CD14-positive monocyte (primary cell): ENCODE measurements at regions not wholly inside any gene's neighbourhood (a gene's known extent, or its start where the extent isn't known, plus 50 kb on each side); places are given as distances from the start of the nearest gene placed in this dataset.

ENCODE experiments used
- DNase-seq, 3 donors: peaks; one replicate each; pipeline ENCODE4 v3.0.0-alpha.2; 2011 to 2022
- H2AFZ ChIP-seq: 2 replicates; pipeline ENCODE4 v1.6.0; 2012; ENCODE audit warnings: mild to moderate bottlenecking, low read depth, low read length, inconsistent platforms; ENCODE audit not compliant: insufficient read depth, poor library complexity, severe bottlenecking
- H3K27ac ChIP-seq, 2 donors: 1 replicate in 1 of 2; 2 replicates in 1 of 2; pipeline ENCODE4 v1.5.1; 2012 to 2013; ENCODE audit warnings: low read length in 2 of 2, control low read depth in 1 of 2, inconsistent platforms in 1 of 2, low read depth in 1 of 2, mild to moderate bottlenecking in 1 of 2
- H3K27me3 ChIP-seq, 2 donors: one replicate each; pipeline versions ENCODE4 v1.6.0 to v1.6.1; 2011 to 2013; ENCODE audit warnings: low read length in 2 of 2; ENCODE audit not compliant: control insufficient read depth in 2 of 2, insufficient read depth in 2 of 2
- H3K36me3 ChIP-seq, 2 donors: replicated peaks in 1 of 2; 1 replicate in 1 of 2; 2 replicates in 1 of 2; pipeline versions ENCODE4 v1.5.1 to v1.6.1; 2012 to 2013; ENCODE audit warnings: low read length in 2 of 2, control low read depth in 1 of 2, inconsistent platforms in 1 of 2, mild to moderate bottlenecking in 1 of 2; ENCODE audit not compliant: insufficient read depth in 2 of 2, control insufficient read depth in 1 of 2
- H3K4me1 ChIP-seq, 2 donors: 1 replicate in 1 of 2; 2 replicates in 1 of 2; pipeline versions ENCODE4 v1.5.1 to v1.6.1; 2012 to 2013; ENCODE audit warnings: low read length in 2 of 2, control low read depth in 1 of 2, inconsistent platforms in 1 of 2, mild to moderate bottlenecking in 1 of 2, moderate library complexity in 1 of 2; ENCODE audit not compliant: insufficient read depth in 2 of 2, control insufficient read depth in 1 of 2
- H3K4me2 ChIP-seq: replicated peaks from 2 replicates; pipeline ENCODE3; 2012; ENCODE audit warnings: low read length, moderate library complexity, mild to moderate bottlenecking; ENCODE audit not compliant: poor library complexity, severe bottlenecking; ENCODE audit errors: extremely low read depth
- H3K4me3 ChIP-seq, 3 experiments: fragments of 200-600 bp in 1 of 3; sonication (generic) in 1 of 3; replicated peaks in 1 of 3; 1 replicate in 2 of 3; 2 replicates in 1 of 3; pipeline ENCODE4 v1.5.1; 2011 to 2013; ENCODE audit warnings: low read length in 3 of 3, mild to moderate bottlenecking in 3 of 3, control low read depth in 2 of 3, low read depth in 2 of 3, inconsistent platforms in 1 of 3, moderate library complexity in 1 of 3
- H3K79me2 ChIP-seq: 2 replicates; pipeline ENCODE4 v1.6.0; 2012; ENCODE audit warnings: mild to moderate bottlenecking, control low read depth, inconsistent platforms, low read length, moderate library complexity; ENCODE audit not compliant: insufficient read depth
- H3K9ac ChIP-seq: 2 replicates; pipeline ENCODE4 v1.6.0; 2017; ENCODE audit warnings: low read length, mild to moderate bottlenecking; ENCODE audit not compliant: insufficient read depth, poor library complexity, severe bottlenecking
- H3K9me3 ChIP-seq, 2 donors: replicated peaks in 1 of 2; 1 replicate in 1 of 2; 2 replicates in 1 of 2; pipeline versions ENCODE4 v1.5.1 to v1.6.1; 2012 to 2013; ENCODE audit warnings: low read length in 2 of 2, control low read depth in 1 of 2; ENCODE audit not compliant: control insufficient read depth in 1 of 2, insufficient read depth in 1 of 2
- H4K20me1 ChIP-seq: 2 replicates; pipeline ENCODE4 v1.6.0; 2012; ENCODE audit warnings: mild to moderate bottlenecking, low read length, control low read depth, moderate library complexity; ENCODE audit not compliant: insufficient read depth
- H3K27ac Mint-ChIP-seq, 7 donors: one replicate each; pipeline ENCODE4 v1.8.0; 2020; ENCODE audit warnings: mild to moderate bottlenecking in 7 of 7, mixed read lengths in 7 of 7, moderate library complexity in 6 of 7, inconsistent platforms in 2 of 7
- H3K27me3 Mint-ChIP-seq, 3 donors: one replicate each; pipeline ENCODE4 v1.8.0; 2021 to 2022; ENCODE audit warnings: low read depth in 3 of 3, mild to moderate bottlenecking in 3 of 3, mixed read lengths in 3 of 3, moderate library complexity in 3 of 3, inconsistent platforms in 1 of 3
- H3K36me3 Mint-ChIP-seq, 2 donors: one replicate each; pipeline ENCODE4 v1.8.0; 2020; ENCODE audit warnings: mixed read lengths in 2 of 2, inconsistent platforms in 1 of 2, mild to moderate bottlenecking in 1 of 2
- H3K4me1 Mint-ChIP-seq: one replicate; pipeline ENCODE4 v1.8.0; 2020; ENCODE audit warnings: mild to moderate bottlenecking, mixed read lengths
- H3K4me3 Mint-ChIP-seq, 2 donors: one replicate each; pipeline ENCODE4 v1.8.0; 2020; ENCODE audit warnings: mild to moderate bottlenecking in 2 of 2, mixed read lengths in 2 of 2, moderate library complexity in 1 of 2
- H3K9me3 Mint-ChIP-seq, 7 donors: one replicate each; pipeline ENCODE4 v1.8.0; 2020 to 2022; ENCODE audit warnings: mixed read lengths in 7 of 7, mild to moderate bottlenecking in 6 of 7, moderate library complexity in 6 of 7, inconsistent platforms in 2 of 7
- WGBS: methylation state at CpG from one replicate; pipeline ENCODE4 v1.1.5; 2013; ENCODE audit warnings: missing lambda C conversion rate; ENCODE audit not compliant: insufficient coverage; 5-methylcytosine and 5-hydroxymethylcytosine counted together
- intact Hi-C, 2 donors: fragments of 100-400 bp; cut with micrococcal nuclease; formaldehyde crosslinking; loops; one replicate each; pipeline versions ENCODE4 v1.15.0 to v1.15.1; 2023
- TF ChIP-seq, protein P1 (sequence below): fragments of 200-600 bp; IDR thresholded peaks from one replicate; pipeline ENCODE4 v1.8.0; 2022; ENCODE audit warnings: antibody characterized with exemption, mild to moderate bottlenecking

DNA sequence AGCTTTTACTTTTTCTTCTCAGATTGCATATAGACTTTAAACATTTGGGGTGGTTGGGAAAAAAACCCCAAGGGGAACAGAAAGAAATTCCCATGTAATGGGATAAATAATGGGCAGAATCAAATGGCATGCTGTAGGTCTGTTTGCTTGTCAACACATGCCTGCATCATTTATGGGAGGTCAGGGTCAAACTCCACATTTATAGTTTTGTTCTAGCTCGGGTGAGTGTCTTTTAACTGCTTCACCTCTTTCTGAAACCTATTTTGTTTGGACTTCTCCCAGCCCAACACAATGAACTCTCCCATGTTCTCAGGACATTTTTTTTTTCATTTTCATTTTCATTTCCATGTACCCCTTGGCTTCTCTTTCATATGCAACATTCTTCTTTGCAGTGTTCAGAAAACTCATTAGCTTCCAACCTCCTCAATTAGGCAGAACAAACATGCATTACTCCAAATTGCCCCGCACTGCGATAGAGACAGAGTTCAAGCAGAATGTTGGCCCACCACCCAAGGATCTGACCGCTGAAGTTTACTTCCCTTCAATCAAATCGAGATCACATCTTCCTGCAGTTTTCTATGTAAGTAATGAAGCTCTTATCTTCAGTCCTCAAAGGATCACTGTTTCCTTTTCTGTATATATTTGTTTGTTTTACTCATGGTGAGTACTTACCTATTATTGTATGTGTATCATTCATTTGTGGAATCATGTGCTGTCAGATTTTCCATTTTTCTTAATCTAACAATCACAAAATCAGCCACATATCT, 354.6 kb downstream of the ZSWIM6 start:
- H3K27me3 Mint-ChIP-seq = peaks cover 1 to 4% (median 3%) of the 10 kb centered on the region in 3 donors

DNA sequence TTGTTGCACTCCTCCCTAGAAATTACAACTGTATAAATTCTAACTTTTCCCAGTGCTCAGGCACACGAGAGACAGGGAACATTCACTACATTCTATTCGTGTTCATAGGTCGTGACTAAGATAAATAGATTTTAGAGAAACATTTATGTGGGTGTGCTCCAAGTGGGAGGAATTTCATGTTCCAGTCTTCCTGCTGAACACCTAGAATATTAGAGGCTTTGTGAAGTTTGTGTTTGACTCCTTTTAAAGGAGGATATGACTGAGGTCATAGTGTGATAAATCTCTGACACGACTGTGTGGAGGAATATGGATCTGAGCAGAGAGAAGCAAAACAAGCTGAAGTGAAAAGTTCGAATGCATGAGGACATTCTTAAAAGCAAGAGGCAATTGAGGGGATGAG, 355.3 kb downstream of the ZSWIM6 start:
- TF ChIP-seq, protein P1, sequence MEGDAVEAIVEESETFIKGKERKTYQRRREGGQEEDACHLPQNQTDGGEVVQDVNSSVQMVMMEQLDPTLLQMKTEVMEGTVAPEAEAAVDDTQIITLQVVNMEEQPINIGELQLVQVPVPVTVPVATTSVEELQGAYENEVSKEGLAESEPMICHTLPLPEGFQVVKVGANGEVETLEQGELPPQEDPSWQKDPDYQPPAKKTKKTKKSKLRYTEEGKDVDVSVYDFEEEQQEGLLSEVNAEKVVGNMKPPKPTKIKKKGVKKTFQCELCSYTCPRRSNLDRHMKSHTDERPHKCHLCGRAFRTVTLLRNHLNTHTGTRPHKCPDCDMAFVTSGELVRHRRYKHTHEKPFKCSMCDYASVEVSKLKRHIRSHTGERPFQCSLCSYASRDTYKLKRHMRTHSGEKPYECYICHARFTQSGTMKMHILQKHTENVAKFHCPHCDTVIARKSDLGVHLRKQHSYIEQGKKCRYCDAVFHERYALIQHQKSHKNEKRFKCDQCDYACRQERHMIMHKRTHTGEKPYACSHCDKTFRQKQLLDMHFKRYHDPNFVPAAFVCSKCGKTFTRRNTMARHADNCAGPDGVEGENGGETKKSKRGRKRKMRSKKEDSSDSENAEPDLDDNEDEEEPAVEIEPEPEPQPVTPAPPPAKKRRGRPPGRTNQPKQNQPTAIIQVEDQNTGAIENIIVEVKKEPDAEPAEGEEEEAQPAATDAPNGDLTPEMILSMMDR = no peak
- H3K79me2 ChIP-seq = no peaks in the 10 kb centered on the region
- H3K4me2 ChIP-seq = no peak overlapping the region
- H4K20me1 ChIP-seq = no peaks in the 10 kb centered on the region
- Mint-ChIP-seq H3K27ac (no peak overlapping the region), H3K4me3 (no peak overlapping the region), H3K27me3 (peaks cover 1 to 4% (median 3%) of the 10 kb centered on the region in 3 donors), H3K4me1 (no peaks in the 10 kb centered on the region), H3K9me3 (peaks cover 0 to 7% (median 0%) of the 10 kb centered on the region in 7 donors), H3K36me3 (no peaks in the 10 kb centered on the region)
- WGBS = no CpG with 5 or more reads among the region's 5 CpGs
- no peak overlapping the region for H3K9ac ChIP-seq
- H3K27me3 ChIP-seq = no peaks in the 10 kb centered on the region
- H3K4me1 ChIP-seq = no peaks in the 10 kb centered on the region
- H3K27ac ChIP-seq = no peak overlapping the region
- no peaks in the 10 kb centered on the region for H3K36me3 ChIP-seq
- H3K4me3 ChIP-seq = no peak overlapping the region
- no peak for DNase-seq
- no peaks in the 10 kb centered on the region for H3K9me3 ChIP-seq
- intact Hi-C loops = no loop called here
- no peak overlapping the region for H2AFZ ChIP-seq

More for the DNA sequence above, 354.6 kb downstream of the ZSWIM6 start:
- no peak overlapping the region for H3K4me3 ChIP-seq
- Mint-ChIP-seq H3K4me1 (no peaks in the 10 kb centered on the region), H3K36me3 (no peaks in the 10 kb centered on the region), H3K4me3 (no peak overlapping the region), H3K9me3 (peaks cover 0 to 7% (median 0%) of the 10 kb centered on the region in 7 donors), H3K27ac (no peak overlapping the region)
- intact Hi-C loops = no loop called here
- no peak overlapping the region for H3K9ac ChIP-seq
- WGBS = 94% methylated on average over 3 of the region's 5 CpGs
- DNase-seq = no peak
- H3K4me2 ChIP-seq = no peak overlapping the region
- no peaks in the 10 kb centered on the region for H4K20me1 ChIP-seq
- H2AFZ ChIP-seq = no peak overlapping the region
- no peaks in the 10 kb centered on the region for H3K27me3 ChIP-seq
- H3K79me2 ChIP-seq = no peaks in the 10 kb centered on the region
- H3K36me3 ChIP-seq = no peaks in the 10 kb centered on the region
- no peaks in the 10 kb centered on the region for H3K4me1 ChIP-seq
- TF ChIP-seq, protein P1 = no peak
- H3K27ac ChIP-seq = no peak overlapping the region
- H3K9me3 ChIP-seq = no peaks in the 10 kb centered on the region
